GM19452 (cell line): ENCODE measurements at regions not wholly inside any gene's neighbourhood (a gene's known extent, or its start where the extent isn't known, plus 50 kb on each side); places are given as distances from the start of the nearest gene placed in this dataset.
"Not testable (repeated sequence)": the region's sequence is repeated elsewhere in the genome, so short reads cannot be mapped to it uniquely, and the experiment has no call there.

ENCODE experiments used
- ATAC-seq: cut with Tn5 transposase; IDR thresholded peaks from one replicate; pipeline ENCODE4 v1.9.1; 2021; ENCODE audit not compliant: unreplicated experiment

- no peak for ATAC-seq
Measured at GRCh38 chr13:79647533-79647932, 166.6 kb downstream of the NDFIP2 start.

DNA sequence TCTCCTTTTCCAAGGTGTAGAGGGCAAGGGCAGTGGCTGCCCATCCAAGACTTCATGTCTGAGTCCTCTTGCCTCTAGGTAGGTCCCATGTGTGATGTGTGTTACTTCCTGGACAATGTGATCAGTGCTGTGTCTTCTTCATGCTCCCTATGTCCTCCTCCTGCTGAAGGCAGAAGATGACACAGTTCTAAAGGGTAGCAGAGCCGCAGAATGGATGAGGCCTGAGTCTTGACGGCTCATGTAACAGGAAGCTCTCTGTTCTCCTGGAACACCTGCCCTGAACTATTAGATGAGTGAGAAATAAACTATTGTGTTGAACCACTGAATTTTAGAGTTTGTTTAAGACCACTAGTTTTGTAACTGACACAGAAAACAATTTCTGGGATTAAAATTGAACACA is 165.9 kb downstream of the NDFIP2 start:
- no peak for ATAC-seq

- ATAC-seq, result no peak
Measured at GRCh38 chr13:79645569-79645968, 164.6 kb downstream of the NDFIP2 start.

DNA sequence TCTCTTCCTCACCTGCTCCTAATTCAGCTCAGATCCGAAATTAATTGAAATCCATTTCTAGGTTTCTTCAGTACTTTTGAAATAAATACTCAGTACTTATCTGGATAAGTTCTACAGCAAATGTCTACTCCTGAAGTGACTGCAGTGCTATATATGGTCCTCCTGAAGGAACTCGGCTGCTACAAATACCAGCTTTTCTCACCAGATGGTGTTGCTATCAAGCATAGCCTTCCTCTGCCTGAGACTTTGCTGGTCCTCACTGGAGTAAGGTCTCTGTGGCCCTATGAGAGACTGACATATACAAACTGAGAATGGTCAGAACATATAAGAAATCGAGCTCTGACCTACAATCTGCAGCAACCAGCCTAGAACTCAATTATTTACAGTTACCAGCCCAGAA is 161.6 kb downstream of the NDFIP2 start:
- no peak for ATAC-seq

DNA sequence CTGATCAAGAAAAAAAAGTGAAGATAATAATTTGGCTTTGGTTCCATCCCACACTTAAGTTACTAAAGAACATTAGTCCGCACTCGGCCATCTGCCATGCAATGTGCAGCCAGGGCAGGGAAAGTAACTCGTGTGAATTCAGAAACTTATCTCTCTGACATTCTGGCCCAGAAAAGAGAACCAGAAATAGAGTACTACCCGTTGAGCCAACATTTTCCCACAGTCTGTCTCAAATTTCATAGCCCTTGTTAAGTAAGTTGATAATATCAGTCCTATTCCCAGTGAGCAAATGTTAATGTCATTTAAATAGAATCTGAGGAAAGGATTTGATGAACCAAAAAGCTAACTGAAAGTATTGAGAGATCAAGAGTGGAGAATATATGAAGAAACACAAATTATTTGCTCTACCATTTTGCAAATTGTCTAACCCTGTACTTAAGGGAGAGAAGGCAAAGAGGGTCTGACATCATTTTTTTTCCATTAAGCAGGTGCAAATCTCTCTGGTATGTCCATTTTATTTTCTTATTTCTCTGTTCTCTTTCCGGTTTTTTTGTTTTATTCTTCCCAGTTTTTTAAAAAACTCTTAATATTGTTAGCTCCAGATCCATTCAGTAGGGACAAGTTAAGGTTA is 156.3 kb downstream of the NDFIP2 start:
- no peak for ATAC-seq

GRCh38 chr13:79631051-79631659 is 150.2 kb downstream of the NDFIP2 start:
- no peak for ATAC-seq

DNA sequence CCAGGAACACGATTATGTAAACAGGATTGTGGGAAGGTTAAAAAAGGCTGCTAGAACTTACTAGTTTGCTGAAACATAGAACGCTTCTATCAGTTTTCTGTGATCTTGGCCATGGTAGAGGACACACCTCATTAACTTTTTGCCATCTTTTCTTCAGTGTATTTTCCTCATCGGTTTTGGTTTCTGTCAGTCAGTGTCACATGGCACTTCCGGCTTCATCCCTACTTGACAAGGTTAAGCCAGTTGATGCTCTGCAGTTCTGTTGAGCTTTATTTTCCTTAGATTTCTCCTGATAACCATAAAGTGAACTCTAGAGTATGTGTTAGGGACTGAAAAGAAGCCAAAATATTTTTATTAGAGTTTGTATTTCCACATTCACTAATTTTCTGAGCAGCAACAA is 147.5 kb downstream of the NDFIP2 start:
- no peak for ATAC-seq

- no peak for ATAC-seq
Measured at GRCh38 chr13:79626924-79627323, 146.0 kb downstream of the NDFIP2 start.

DNA sequence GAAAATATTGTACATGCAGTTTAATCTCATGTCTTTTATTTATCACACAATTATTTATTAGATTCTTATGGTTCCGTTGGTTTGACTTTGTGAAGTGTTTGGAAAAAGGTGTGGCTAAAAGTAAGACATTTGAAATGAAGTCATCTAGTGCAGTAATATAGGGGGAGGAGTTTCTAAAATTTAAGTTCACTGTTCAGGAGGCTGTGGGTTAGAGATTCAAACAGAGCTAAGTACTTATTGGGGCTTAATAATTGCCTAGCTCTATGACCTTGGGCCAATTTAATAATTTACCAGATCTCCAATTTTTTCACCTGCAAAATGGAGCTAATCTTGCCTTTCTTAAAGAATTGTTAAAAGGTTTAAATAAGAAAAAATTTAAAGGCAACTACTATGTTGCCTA is 144.6 kb downstream of the NDFIP2 start:
- ATAC-seq, result no peak

- ATAC-seq, result no peak
Measured at GRCh38 chr13:79621902-79622301, 140.9 kb downstream of the NDFIP2 start.

- no peak for ATAC-seq
Measured at GRCh38 chr13:79621449-79621848, 140.5 kb downstream of the NDFIP2 start.

GRCh38 chr13:79614250-79614918 is 133.4 kb downstream of the NDFIP2 start:
- ATAC-seq, result no peak

- ATAC-seq, result no peak
Measured at GRCh38 chr13:79612604-79613003, 131.6 kb downstream of the NDFIP2 start.

- not testable (repeated sequence) for ATAC-seq
Measured at GRCh38 chr13:79607895-79608294, 126.9 kb downstream of the NDFIP2 start.
